HFF-Myc (cell line): ENCODE measurements at regions not wholly inside any gene's neighbourhood (a gene's known extent, or its start where the extent isn't known, plus 50 kb on each side); places are given as distances from the start of the nearest gene placed in this dataset.

Experiments used
- DNase-seq: peaks from one replicate; pipeline ENCODE4 v3.0.0-alpha.2; 2011; ENCODE audit warnings: low read depth; ENCODE audit errors: extremely low read depth
- H3K4me3 ChIP-seq: replicated peaks from 2 replicates; pipeline ENCODE4 v1.5.1; 2011; ENCODE audit warnings: low read depth, mild to moderate bottlenecking, control low read depth, low read length
- CTCF ChIP-seq: IDR thresholded peaks from 2 replicates; pipeline ENCODE4 v1.5.1; 2012; ENCODE audit warnings: mild to moderate bottlenecking, low read depth, low read length, control low read depth; ENCODE audit errors: missing control alignments

GRCh38 chr1:218049641-218050040 is 235.5 kb upstream of the RRP15 start:
- H3K4me3 ChIP-seq = no peak overlapping the region
- TF ChIP-seq CTCF = no peak
- DNase-seq = no peak

- no peak for DNase-seq
- TF ChIP-seq CTCF = no peak
- H3K4me3 ChIP-seq = no peak overlapping the region
Observed at GRCh38 chr1:218058730-218059129, 226.4 kb upstream of the RRP15 start.

GRCh38 chr1:218064426-218064825 is 220.7 kb upstream of the RRP15 start:
- H3K4me3 ChIP-seq = no peak overlapping the region
- no peak for TF ChIP-seq CTCF
- no peak for DNase-seq

GRCh38 chr1:218066332-218066731 is 218.8 kb upstream of the RRP15 start:
- DNase-seq = no peak
- no peak for TF ChIP-seq CTCF
- no peak overlapping the region for H3K4me3 ChIP-seq

- no peak overlapping the region for H3K4me3 ChIP-seq
- no peak for TF ChIP-seq CTCF
- no peak for DNase-seq
Observed at GRCh38 chr1:218068241-218068640, 216.9 kb upstream of the RRP15 start.

GRCh38 chr1:218069180-218069579 is 215.9 kb upstream of the RRP15 start:
- DNase-seq = no peak
- no peak for TF ChIP-seq CTCF

GRCh38 chr1:218073062-218073461 is 212.0 kb upstream of the RRP15 start:
- no peak overlapping the region for H3K4me3 ChIP-seq
- TF ChIP-seq CTCF = no peak
- no peak for DNase-seq

More at GRCh38 chr1:218069180-218069579, 215.9 kb upstream of the RRP15 start:
- H3K4me3 ChIP-seq = no peak overlapping the region
